Fibroblast of skin of scalp (primary cell): ENCODE measurements at regions not wholly inside any gene's neighbourhood (a gene's known extent, or its start where the extent isn't known, plus 50 kb on each side); places are given as distances from the start of the nearest gene placed in this dataset.

Source experiments
- DNase-seq: peaks from one replicate; pipeline ENCODE4 v3.0.0-alpha.2; 2013

GRCh38 chr5:67401172-67401571, 204.6 kb upstream of the CD180 start:
- no peak for DNase-seq

GRCh38 chr5:67400752-67401151, 204.2 kb upstream of the CD180 start:
- peak; percentile 18 for DNase-seq

GRCh38 chr5:67395790-67396418, 199.3 kb upstream of the CD180 start:
- no peak for DNase-seq

- no peak for DNase-seq
These were observed 196.6 kb upstream of the CD180 start for GRCh38 chr5:67393211-67393610.

- DNase-seq = no peak
These were observed 194.3 kb upstream of the CD180 start for GRCh38 chr5:67390935-67391334.

- peak; percentile 15 for DNase-seq
These were observed 186.9 kb upstream of the CD180 start for GRCh38 chr5:67383451-67383850.

GRCh38 chr5:67381236-67381880, 184.8 kb upstream of the CD180 start:
- DNase-seq = no peak

GRCh38 chr5:67380431-67380830, 183.8 kb upstream of the CD180 start:
- no peak for DNase-seq

GRCh38 chr5:67379753-67380152, 183.2 kb upstream of the CD180 start:
- DNase-seq = no peak

GRCh38 chr5:67378256-67378655, 181.7 kb upstream of the CD180 start:
- no peak for DNase-seq

- no peak for DNase-seq
These were observed 181.0 kb upstream of the CD180 start for GRCh38 chr5:67377631-67378030.

- DNase-seq = no peak
These were observed 179.0 kb upstream of the CD180 start for GRCh38 chr5:67375606-67376005.

- no peak for DNase-seq
These were observed 177.8 kb upstream of the CD180 start for GRCh38 chr5:67374378-67374777.

GRCh38 chr5:67373518-67373917, 176.9 kb upstream of the CD180 start:
- DNase-seq = no peak

GRCh38 chr5:67372887-67373286, 176.3 kb upstream of the CD180 start:
- no peak for DNase-seq

- no peak for DNase-seq
These were observed 175.3 kb upstream of the CD180 start for GRCh38 chr5:67371924-67372323.

GRCh38 chr5:67366691-67367395, 170.2 kb upstream of the CD180 start:
- no peak for DNase-seq

GRCh38 chr5:67366276-67366675, 169.7 kb upstream of the CD180 start:
- DNase-seq = no peak

GRCh38 chr5:67364381-67364970, 167.9 kb upstream of the CD180 start:
- DNase-seq = no peak

GRCh38 chr5:67363963-67364362, 167.4 kb upstream of the CD180 start:
- no peak for DNase-seq

GRCh38 chr5:67363180-67363709, 166.6 kb upstream of the CD180 start:
- DNase-seq = no peak

- no peak for DNase-seq
These were observed 165.5 kb upstream of the CD180 start for GRCh38 chr5:67361932-67362729.

GRCh38 chr5:67360047-67360446, 163.4 kb upstream of the CD180 start:
- DNase-seq = no peak
